NCI-H748 (cell line): ENCODE measurements at regions not wholly inside any gene's neighbourhood (a gene's known extent, or its start where the extent isn't known, plus 50 kb on each side); places are given as distances from the start of the nearest gene placed in this dataset.

ENCODE experiments used
- DNase-seq: peaks from one replicate; lab custom pipeline; 2025; ENCODE audit not compliant: unreplicated experiment; lab: John Stamatoyannopoulos, UW

GRCh38 chr1:58430421-58431275 lies 115.9 kb downstream of the OMA1 start:
- no peak for DNase-seq

GRCh38 chr1:58426918-58427317 lies 119.6 kb downstream of the OMA1 start:
- no peak for DNase-seq

GRCh38 chr1:58422436-58422835 lies 124.1 kb downstream of the OMA1 start:
- no peak for DNase-seq

GRCh38 chr1:58418283-58419228 lies 128.0 kb downstream of the OMA1 start:
- DNase-seq = no peak

- no peak for DNase-seq
Observed at GRCh38 chr1:58412071-58412580, 134.4 kb downstream of the OMA1 start.

- DNase-seq = no peak
Observed at GRCh38 chr1:58409890-58410289, 136.6 kb downstream of the OMA1 start.

GRCh38 chr1:58409336-58409735 lies 137.2 kb downstream of the OMA1 start:
- no peak for DNase-seq

GRCh38 chr1:58406301-58407071 lies 140.0 kb downstream of the OMA1 start:
- DNase-seq = no peak

GRCh38 chr1:58405660-58406059 lies 140.9 kb downstream of the OMA1 start:
- DNase-seq = no peak

- DNase-seq = no peak
Observed at GRCh38 chr1:58403894-58404293, 142.6 kb downstream of the OMA1 start.

GRCh38 chr1:58402444-58402843 lies 144.1 kb downstream of the OMA1 start:
- no peak for DNase-seq

GRCh38 chr1:58401991-58402390 lies 144.5 kb downstream of the OMA1 start:
- DNase-seq = no peak

GRCh38 chr1:58399176-58399575 lies 147.3 kb downstream of the OMA1 start:
- no peak for DNase-seq

GRCh38 chr1:58398714-58399113 lies 147.8 kb downstream of the OMA1 start:
- DNase-seq = no peak

GRCh38 chr1:58397187-58397820 lies 149.2 kb downstream of the OMA1 start:
- no peak for DNase-seq

GRCh38 chr1:58396150-58396549 lies 150.4 kb downstream of the OMA1 start:
- no peak for DNase-seq

- DNase-seq = no peak
Observed at GRCh38 chr1:58395355-58395754, 151.2 kb downstream of the OMA1 start.

- no peak for DNase-seq
Observed at GRCh38 chr1:58392083-58392482, 154.4 kb downstream of the OMA1 start.

- no peak for DNase-seq
Observed at GRCh38 chr1:58391514-58391913, 155.0 kb downstream of the OMA1 start.

- no peak for DNase-seq
Observed at GRCh38 chr1:58391056-58391455, 155.5 kb downstream of the OMA1 start.
